ENCODE measurements at regions not wholly inside any gene's neighbourhood (a gene's known extent, or its start where the extent isn't known, plus 50 kb on each side); places are given as distances from the start of the nearest gene placed in this dataset. TPM values are rescaled to one million over a fixed set of nuclear protein-coding genes. Genes with fewer than 3 reads are reported as not detected.
A peak's percentile ranks its signal among the peaks of the same experiment; 100 is the strongest.

- TF ChIP-seq RAD21 (IDR thresholded peaks at IDR 0.05 in 1 of 2, conservative IDR thresholded peaks at IDR 0.05 in 1 of 2; ENCODE audit: low read depth in 2 of 2, low read length in 2 of 2), result peak; percentile 14 to 34; a peak in 2 of 4 replicates
- peak; percentile 63; the same call in 1 of the 2 replicates for TF ChIP-seq GABPA (IDR thresholded peaks at IDR 0.05; ENCODE audit: borderline replicate concordance, insufficient read depth, low read length)
- 0 out of 2 replicates have a peak, but pooled peaks have one; percentile 17 for TF ChIP-seq JUND (IDR thresholded peaks at IDR 0.05; ENCODE audit: low read length)
- TF ChIP-seq MAX (IDR thresholded peaks at IDR 0.05), result peak; percentile 23; the same call in 1 of the 2 replicates
- TF ChIP-seq CBX5 (IDR thresholded peaks at IDR 0.05; ENCODE audit: low read depth, low read length), result no peak
Measured at GRCh38 chr10:123614888-123615287, 51.3 kb upstream of the GPR26 start (continued).

Small RNAs in the stretch of these regions (small RNA-seq; reads per million reads assigned to genes)
- gene AL160290.3 (ENCODE audit: insufficient read depth), result not detected

Data from H1 (cell line).